ENCODE measurements at regions not wholly inside any gene's neighbourhood (a gene's known extent, or its start where the extent isn't known, plus 50 kb on each side); places are given as distances from the start of the nearest gene placed in this dataset.

DNA sequence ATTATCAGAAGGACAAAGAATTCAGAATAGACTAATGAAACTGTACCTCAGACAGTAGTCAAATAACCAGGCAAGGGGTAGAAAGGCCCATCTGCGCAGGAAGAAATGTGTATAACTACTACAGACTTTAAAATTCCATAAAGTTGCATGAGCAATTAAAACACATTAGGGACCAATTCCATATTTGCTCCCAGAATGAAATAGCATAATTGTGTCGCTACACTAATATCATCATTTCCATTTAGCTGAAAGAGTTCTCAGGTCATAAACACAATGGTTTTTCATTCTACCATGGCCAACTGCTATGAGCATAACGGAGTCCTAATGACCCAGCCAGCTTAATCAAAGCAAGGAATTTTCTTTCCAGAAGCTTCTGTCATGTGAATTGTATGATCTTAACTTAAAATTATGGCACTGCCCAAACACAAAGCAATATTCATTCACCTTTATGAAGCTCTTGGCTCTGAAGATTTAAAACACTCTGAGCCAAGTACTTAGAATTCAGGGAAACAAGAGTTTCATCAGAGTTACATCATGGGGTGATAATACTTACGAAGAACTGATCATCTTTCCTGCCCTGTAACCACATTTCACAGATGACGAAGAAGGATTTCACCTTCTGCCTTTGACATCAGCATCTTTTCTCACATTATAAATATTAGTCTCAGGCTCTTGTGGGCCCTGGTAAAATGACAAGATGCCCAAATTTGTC, 98.1 kb upstream of the DOCK1 start:
- no peak overlapping the region for H3K27ac ChIP-seq
- TF ChIP-seq, protein P1, sequence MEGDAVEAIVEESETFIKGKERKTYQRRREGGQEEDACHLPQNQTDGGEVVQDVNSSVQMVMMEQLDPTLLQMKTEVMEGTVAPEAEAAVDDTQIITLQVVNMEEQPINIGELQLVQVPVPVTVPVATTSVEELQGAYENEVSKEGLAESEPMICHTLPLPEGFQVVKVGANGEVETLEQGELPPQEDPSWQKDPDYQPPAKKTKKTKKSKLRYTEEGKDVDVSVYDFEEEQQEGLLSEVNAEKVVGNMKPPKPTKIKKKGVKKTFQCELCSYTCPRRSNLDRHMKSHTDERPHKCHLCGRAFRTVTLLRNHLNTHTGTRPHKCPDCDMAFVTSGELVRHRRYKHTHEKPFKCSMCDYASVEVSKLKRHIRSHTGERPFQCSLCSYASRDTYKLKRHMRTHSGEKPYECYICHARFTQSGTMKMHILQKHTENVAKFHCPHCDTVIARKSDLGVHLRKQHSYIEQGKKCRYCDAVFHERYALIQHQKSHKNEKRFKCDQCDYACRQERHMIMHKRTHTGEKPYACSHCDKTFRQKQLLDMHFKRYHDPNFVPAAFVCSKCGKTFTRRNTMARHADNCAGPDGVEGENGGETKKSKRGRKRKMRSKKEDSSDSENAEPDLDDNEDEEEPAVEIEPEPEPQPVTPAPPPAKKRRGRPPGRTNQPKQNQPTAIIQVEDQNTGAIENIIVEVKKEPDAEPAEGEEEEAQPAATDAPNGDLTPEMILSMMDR (conservative IDR thresholded peaks at IDR 0.05) = no peak

DNA sequence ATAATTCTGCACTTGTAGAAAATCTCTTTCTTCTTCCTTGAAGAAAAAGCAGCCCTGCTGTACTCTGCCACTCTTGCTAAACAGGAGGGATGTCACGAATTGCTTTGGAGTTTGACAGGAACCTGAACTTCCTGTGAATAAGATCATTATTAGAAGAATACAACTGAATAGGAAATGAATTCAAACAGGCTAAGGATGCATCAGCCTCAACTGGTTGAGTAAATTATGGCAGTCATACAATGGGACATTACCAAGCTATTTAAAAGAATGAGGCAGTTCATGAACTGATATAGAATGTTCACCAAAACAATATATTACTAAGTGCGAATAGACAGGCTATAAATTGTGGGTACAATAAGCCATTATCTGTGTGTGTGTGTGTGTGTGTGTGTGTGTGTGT, 97.1 kb upstream of the DOCK1 start:
- H3K27ac ChIP-seq = no peak overlapping the region
- TF ChIP-seq, protein P1 (conservative IDR thresholded peaks at IDR 0.05) = no peak

DNA sequence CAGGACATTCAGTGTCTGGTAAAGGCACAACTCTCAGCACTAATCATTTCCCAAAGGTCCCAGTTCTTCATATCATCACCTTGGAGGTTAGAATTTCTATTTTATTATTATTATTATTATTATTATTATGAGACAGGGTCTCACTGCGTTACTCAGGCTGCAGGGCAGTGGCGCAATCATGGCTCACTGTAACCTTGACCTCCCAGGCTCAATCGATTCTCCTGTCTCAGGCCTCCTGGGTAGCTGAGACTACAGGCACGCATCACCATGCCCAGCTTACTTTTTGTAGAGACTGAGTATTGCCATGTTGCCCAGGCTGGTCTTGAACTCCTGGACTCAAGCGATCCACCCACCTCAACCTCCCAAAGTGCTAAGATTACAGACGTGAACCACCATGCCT, 91.8 kb upstream of the DOCK1 start:
- TF ChIP-seq, protein P1 (conservative IDR thresholded peaks at IDR 0.05) = no peak
- no peak overlapping the region for H3K27ac ChIP-seq

DNA sequence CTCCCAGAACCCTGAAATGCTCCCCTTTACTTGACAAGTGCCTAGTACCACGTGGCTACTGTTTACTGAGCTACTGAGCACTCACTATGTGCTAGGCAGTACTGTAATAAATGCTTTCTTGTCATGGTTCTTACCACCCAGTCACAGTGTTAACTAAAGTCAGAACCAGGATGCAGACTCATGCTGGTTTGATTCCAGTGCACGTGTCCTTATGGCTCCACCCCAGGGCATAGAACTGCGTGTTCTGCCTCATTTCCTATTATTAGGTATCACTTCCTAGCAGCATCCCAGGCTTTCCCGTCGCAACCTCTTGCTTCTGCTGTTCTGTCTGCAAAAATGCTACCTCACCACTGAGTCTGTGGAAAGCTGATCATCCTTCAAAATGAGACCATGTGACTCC, 71.7 kb upstream of the DOCK1 start:
- TF ChIP-seq, protein P1 (conservative IDR thresholded peaks at IDR 0.05) = no peak
- no peak overlapping the region for H3K27ac ChIP-seq

DNA sequence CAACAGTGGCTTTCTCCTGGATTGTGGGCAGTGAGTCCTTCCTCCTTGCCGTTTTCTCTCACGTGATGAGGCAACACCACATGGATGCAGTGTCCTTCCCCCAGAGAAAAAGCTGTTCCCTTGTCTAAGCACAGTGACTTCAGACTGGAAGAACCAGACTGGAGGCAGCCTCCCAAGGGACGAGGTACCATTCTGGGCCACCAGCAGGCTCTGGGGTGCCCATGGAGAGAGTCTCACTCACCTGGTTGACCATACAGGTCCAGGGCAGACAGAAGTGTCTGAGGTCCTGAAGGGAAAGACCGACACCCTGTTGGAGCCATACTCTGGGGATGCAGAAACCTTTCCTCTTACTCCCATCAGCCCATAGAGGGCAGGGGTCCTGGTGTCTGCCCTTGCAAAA, 69.2 kb upstream of the DOCK1 start:
- H3K27ac ChIP-seq = peak overlapping the region; percentile 95; the same call in 1 of the 2 replicates
- TF ChIP-seq, protein P1 (conservative IDR thresholded peaks at IDR 0.05) = no peak

DNA sequence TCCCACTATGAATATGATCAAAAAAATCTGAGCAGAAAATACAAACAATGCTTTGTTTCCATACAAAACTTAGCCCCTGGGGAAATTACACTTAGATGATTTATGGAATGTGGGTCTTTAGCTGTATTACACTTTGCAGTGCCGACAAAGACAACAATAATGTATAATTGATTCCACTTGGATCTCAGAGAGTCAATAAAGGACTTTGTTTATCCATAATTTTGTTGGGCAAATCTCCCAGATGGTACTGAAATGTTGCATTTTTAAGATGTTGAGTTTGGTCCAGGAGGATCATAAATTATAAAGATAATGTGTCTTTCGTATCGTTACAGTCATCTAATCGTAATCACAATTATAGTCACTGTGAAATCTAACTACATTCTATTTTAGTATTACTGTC, 66.9 kb upstream of the DOCK1 start:
- H3K27ac ChIP-seq = peak overlapping the region; percentile 95
- TF ChIP-seq, protein P1 (conservative IDR thresholded peaks at IDR 0.05) = no peak

DNA sequence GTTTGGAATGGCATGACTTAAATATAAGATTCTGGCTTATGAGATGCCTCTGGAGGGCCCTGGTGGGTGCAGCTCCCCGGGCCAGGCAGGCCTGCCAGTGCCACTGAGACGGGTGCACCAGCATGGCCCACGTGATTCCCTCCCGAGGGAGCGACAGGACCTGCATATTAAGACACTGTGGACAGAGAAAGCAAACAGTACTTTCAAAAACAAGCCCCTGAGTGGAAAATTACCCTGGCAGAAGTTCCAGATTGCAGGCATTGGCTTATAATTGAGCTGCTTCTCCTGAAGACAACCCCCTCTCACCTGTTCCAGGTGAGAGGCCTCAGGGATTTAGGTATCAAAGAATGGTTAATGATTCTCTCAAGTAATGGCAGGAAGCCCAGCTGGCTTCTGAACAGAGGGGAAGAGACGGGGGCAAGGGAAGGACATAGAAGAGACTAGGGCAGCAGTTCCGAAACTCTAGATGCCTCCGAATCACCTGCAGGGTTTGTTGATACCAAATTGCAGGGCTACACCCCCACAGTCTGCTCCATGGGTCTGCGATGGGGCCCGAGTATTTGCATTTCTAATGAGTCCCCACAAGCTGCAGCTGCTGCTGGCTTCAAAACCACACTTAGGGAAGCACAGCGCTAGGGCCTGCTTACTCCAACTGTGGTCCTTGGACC, 66.0 kb upstream of the DOCK1 start:
- TF ChIP-seq, protein P1 (conservative IDR thresholded peaks at IDR 0.05) = no peak
- H3K27ac ChIP-seq = peak overlapping the region; percentile 95

Measured in VCaP (cell line).